ENCODE measurements at regions not wholly inside any gene's neighbourhood (a gene's known extent, or its start where the extent isn't known, plus 50 kb on each side); places are given as distances from the start of the nearest gene placed in this dataset.
A peak's percentile ranks its signal among the peaks of the same experiment; 100 is the strongest.

GRCh38 chr3:150221904-150222523 lies 186.1 kb upstream of the TSC22D2 start:
- Histone ChIP-seq H3K4me3 (ENCODE audit: low read length) (no peak overlapping the region), H3K27me3 (ENCODE audit: control insufficient read depth, insufficient read depth, low read length) (peaks cover 13% of the 10 kb centered on the region), H3K9me3 (ENCODE audit: control insufficient read depth, low read depth, low read length) (no peaks in the 10 kb centered on the region), H3K27ac (ENCODE audit: low read length) (no peak overlapping the region), H3K4me1 (ENCODE audit: control insufficient read depth, low read depth, low read length) (peaks cover 18% of the 10 kb centered on the region), H3K9ac (ENCODE audit: low read length) (no peak overlapping the region), H3K36me3 (ENCODE audit: control insufficient read depth, low read depth, low read length) (no peaks in the 10 kb centered on the region)

GRCh38 chr3:150220799-150221198 lies 187.3 kb upstream of the TSC22D2 start:
- Histone ChIP-seq H3K4me3 (ENCODE audit: low read length) (peak overlapping the region; percentile 31), H3K27me3 (ENCODE audit: control insufficient read depth, insufficient read depth, low read length) (peaks cover 13% of the 10 kb centered on the region), H3K4me1 (ENCODE audit: control insufficient read depth, low read depth, low read length) (peaks cover 18% of the 10 kb centered on the region), H3K9me3 (ENCODE audit: control insufficient read depth, low read depth, low read length) (no peaks in the 10 kb centered on the region), H3K36me3 (ENCODE audit: control insufficient read depth, low read depth, low read length) (no peaks in the 10 kb centered on the region), H3K27ac (ENCODE audit: low read length) (no peak overlapping the region), H3K9ac (ENCODE audit: low read length) (peak overlapping the region; percentile 34)

- Histone ChIP-seq H3K9me3 (ENCODE audit: control insufficient read depth, low read depth, low read length) (no peaks in the 10 kb centered on the region), H3K4me1 (ENCODE audit: control insufficient read depth, low read depth, low read length) (peaks cover 18% of the 10 kb centered on the region), H3K9ac (ENCODE audit: low read length) (no peak overlapping the region), H3K36me3 (ENCODE audit: control insufficient read depth, low read depth, low read length) (no peaks in the 10 kb centered on the region), H3K4me3 (ENCODE audit: low read length) (no peak overlapping the region), H3K27ac (ENCODE audit: low read length) (no peak overlapping the region), H3K27me3 (ENCODE audit: control insufficient read depth, insufficient read depth, low read length) (peaks cover 13% of the 10 kb centered on the region)
These were observed 188.1 kb upstream of the TSC22D2 start for GRCh38 chr3:150220041-150220440.

- no peak overlapping the region for H3K27ac ChIP-seq (ENCODE audit: low read length)
- H3K27me3 ChIP-seq (ENCODE audit: control insufficient read depth, insufficient read depth, low read length) = peaks cover 13% of the 10 kb centered on the region
- H3K4me3 ChIP-seq (ENCODE audit: low read length) = no peak overlapping the region
- H3K9ac ChIP-seq (ENCODE audit: low read length) = no peak overlapping the region
- peaks cover 18% of the 10 kb centered on the region for H3K4me1 ChIP-seq (ENCODE audit: control insufficient read depth, low read depth, low read length)
- no peaks in the 10 kb centered on the region for H3K36me3 ChIP-seq (ENCODE audit: control insufficient read depth, low read depth, low read length)
- H3K9me3 ChIP-seq (ENCODE audit: control insufficient read depth, low read depth, low read length) = no peaks in the 10 kb centered on the region
These were observed 189.3 kb upstream of the TSC22D2 start for GRCh38 chr3:150218841-150219240.

GRCh38 chr3:150218236-150218635 lies 189.9 kb upstream of the TSC22D2 start:
- Histone ChIP-seq H3K9ac (ENCODE audit: low read length) (no peak overlapping the region), H3K4me1 (ENCODE audit: control insufficient read depth, low read depth, low read length) (peaks cover 18% of the 10 kb centered on the region), H3K4me3 (ENCODE audit: low read length) (no peak overlapping the region), H3K36me3 (ENCODE audit: control insufficient read depth, low read depth, low read length) (no peaks in the 10 kb centered on the region), H3K9me3 (ENCODE audit: control insufficient read depth, low read depth, low read length) (no peaks in the 10 kb centered on the region), H3K27me3 (ENCODE audit: control insufficient read depth, insufficient read depth, low read length) (peaks cover 13% of the 10 kb centered on the region), H3K27ac (ENCODE audit: low read length) (no peak overlapping the region)

GRCh38 chr3:150217691-150218090 lies 190.4 kb upstream of the TSC22D2 start:
- no peak overlapping the region for H3K9ac ChIP-seq (ENCODE audit: low read length)
- no peaks in the 10 kb centered on the region for H3K9me3 ChIP-seq (ENCODE audit: control insufficient read depth, low read depth, low read length)
- H3K4me3 ChIP-seq (ENCODE audit: low read length) = no peak overlapping the region
- H3K27me3 ChIP-seq (ENCODE audit: control insufficient read depth, insufficient read depth, low read length) = peaks cover 13% of the 10 kb centered on the region
- peaks cover 18% of the 10 kb centered on the region for H3K4me1 ChIP-seq (ENCODE audit: control insufficient read depth, low read depth, low read length)
- no peaks in the 10 kb centered on the region for H3K36me3 ChIP-seq (ENCODE audit: control insufficient read depth, low read depth, low read length)
- H3K27ac ChIP-seq (ENCODE audit: low read length) = no peak overlapping the region

GRCh38 chr3:150216866-150217600 lies 191.1 kb upstream of the TSC22D2 start:
- Histone ChIP-seq H3K4me3 (ENCODE audit: low read length) (no peak overlapping the region), H3K9ac (ENCODE audit: low read length) (no peak overlapping the region), H3K9me3 (ENCODE audit: control insufficient read depth, low read depth, low read length) (no peaks in the 10 kb centered on the region), H3K27ac (ENCODE audit: low read length) (no peak overlapping the region), H3K4me1 (ENCODE audit: control insufficient read depth, low read depth, low read length) (peaks cover 12% of the 10 kb centered on the region), H3K36me3 (ENCODE audit: control insufficient read depth, low read depth, low read length) (no peaks in the 10 kb centered on the region), H3K27me3 (ENCODE audit: control insufficient read depth, insufficient read depth, low read length) (peaks cover 6% of the 10 kb centered on the region)

- H3K9ac ChIP-seq (ENCODE audit: low read length) = no peak overlapping the region
These were observed 191.9 kb upstream of the TSC22D2 start for GRCh38 chr3:150216041-150216811.

GRCh38 chr3:150215616-150216015 lies 192.5 kb upstream of the TSC22D2 start:
- Histone ChIP-seq H3K9me3 (ENCODE audit: control insufficient read depth, low read depth, low read length) (no peaks in the 10 kb centered on the region), H3K9ac (ENCODE audit: low read length) (no peak overlapping the region), H3K36me3 (ENCODE audit: control insufficient read depth, low read depth, low read length) (no peaks in the 10 kb centered on the region), H3K27me3 (ENCODE audit: control insufficient read depth, insufficient read depth, low read length) (no peaks in the 10 kb centered on the region), H3K4me1 (ENCODE audit: control insufficient read depth, low read depth, low read length) (peaks cover 9% of the 10 kb centered on the region), H3K27ac (ENCODE audit: low read length) (no peak overlapping the region), H3K4me3 (ENCODE audit: low read length) (no peak overlapping the region)

More at GRCh38 chr3:150216041-150216811, 191.9 kb upstream of the TSC22D2 start:
- Histone ChIP-seq H3K4me1 (ENCODE audit: control insufficient read depth, low read depth, low read length) (peaks cover 8% of the 10 kb centered on the region), H3K4me3 (ENCODE audit: low read length) (no peak overlapping the region), H3K27me3 (ENCODE audit: control insufficient read depth, insufficient read depth, low read length) (no peaks in the 10 kb centered on the region), H3K9me3 (ENCODE audit: control insufficient read depth, low read depth, low read length) (no peaks in the 10 kb centered on the region), H3K27ac (ENCODE audit: low read length) (no peak overlapping the region), H3K36me3 (ENCODE audit: control insufficient read depth, low read depth, low read length) (no peaks in the 10 kb centered on the region)

- Histone ChIP-seq H3K9me3 (ENCODE audit: control insufficient read depth, low read depth, low read length) (no peaks in the 10 kb centered on the region), H3K27me3 (ENCODE audit: control insufficient read depth, insufficient read depth, low read length) (no peaks in the 10 kb centered on the region), H3K36me3 (ENCODE audit: control insufficient read depth, low read depth, low read length) (no peaks in the 10 kb centered on the region), H3K27ac (ENCODE audit: low read length) (no peak overlapping the region), H3K9ac (ENCODE audit: low read length) (no peak overlapping the region), H3K4me3 (ENCODE audit: low read length) (no peak overlapping the region), H3K4me1 (ENCODE audit: control insufficient read depth, low read depth, low read length) (peaks cover 17% of the 10 kb centered on the region)
These were observed 194.5 kb upstream of the TSC22D2 start for GRCh38 chr3:150213577-150213976.

- no peaks in the 10 kb centered on the region for H3K9me3 ChIP-seq (ENCODE audit: control insufficient read depth, low read depth, low read length)
- H3K9ac ChIP-seq (ENCODE audit: low read length) = no peak overlapping the region
- peaks cover 14% of the 10 kb centered on the region for H3K4me1 ChIP-seq (ENCODE audit: control insufficient read depth, low read depth, low read length)
- H3K27me3 ChIP-seq (ENCODE audit: control insufficient read depth, insufficient read depth, low read length) = no peaks in the 10 kb centered on the region
- H3K36me3 ChIP-seq (ENCODE audit: control insufficient read depth, low read depth, low read length) = no peaks in the 10 kb centered on the region
- no peak overlapping the region for H3K27ac ChIP-seq (ENCODE audit: low read length)
- H3K4me3 ChIP-seq (ENCODE audit: low read length) = no peak overlapping the region
These were observed 197.5 kb upstream of the TSC22D2 start for GRCh38 chr3:150210461-150211110.
